GM21576 (cell line): ENCODE measurements at regions not wholly inside any gene's neighbourhood (a gene's known extent, or its start where the extent isn't known, plus 50 kb on each side); places are given as distances from the start of the nearest gene placed in this dataset.
"Not testable (repeated sequence)": the region's sequence is repeated elsewhere in the genome, so short reads cannot be mapped to it uniquely, and the experiment has no call there.

ENCODE experiments used
- ATAC-seq: cut with Tn5 transposase; IDR thresholded peaks from one replicate; pipeline ENCODE4 v1.9.1; 2021; ENCODE audit warnings: mild to moderate bottlenecking, moderate library complexity; ENCODE audit not compliant: unreplicated experiment

- ATAC-seq: no peak
Measured at GRCh38 chr16:51298800-51299199, 147.7 kb upstream of the SALL1 start.

DNA sequence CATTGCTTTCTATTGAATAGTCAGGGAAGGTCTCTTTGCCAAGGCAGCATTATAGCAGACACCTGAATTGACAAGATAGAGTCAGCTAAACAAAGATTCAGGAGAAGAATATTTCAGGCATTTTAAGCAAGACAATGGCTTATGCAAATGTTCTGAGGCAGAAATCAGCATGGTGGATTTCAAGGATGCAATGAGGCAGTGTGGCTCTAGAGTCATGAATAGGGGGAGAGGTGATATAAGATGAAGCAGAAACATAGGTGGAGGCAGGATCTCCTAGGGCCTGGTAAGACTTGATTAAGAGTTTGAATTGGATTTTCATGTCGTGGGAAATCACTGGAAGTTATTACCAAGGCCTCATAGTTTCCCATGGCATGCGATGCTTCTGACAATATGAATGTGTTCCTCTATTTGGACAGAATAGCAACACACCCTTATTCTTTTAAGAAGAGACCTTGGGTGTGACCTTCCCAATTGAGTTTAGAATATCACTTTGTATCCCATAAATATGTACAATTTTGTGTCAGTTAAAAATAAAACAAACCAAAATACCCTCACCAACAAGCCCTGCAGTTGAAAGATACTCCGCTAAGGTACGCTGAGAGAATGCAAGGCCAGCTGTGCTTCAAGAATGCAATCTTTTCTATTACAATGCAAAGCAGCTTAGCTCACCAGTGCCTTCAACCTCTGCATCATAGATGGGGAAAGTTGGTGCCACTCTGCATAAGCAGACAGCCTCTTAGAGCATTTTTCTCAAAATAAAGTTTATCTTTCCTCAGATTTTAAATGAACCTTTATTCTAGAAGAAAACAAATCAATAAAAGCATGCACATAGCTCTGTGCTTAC, 139.6 kb upstream of the SALL1 start:
- no peak for ATAC-seq

DNA sequence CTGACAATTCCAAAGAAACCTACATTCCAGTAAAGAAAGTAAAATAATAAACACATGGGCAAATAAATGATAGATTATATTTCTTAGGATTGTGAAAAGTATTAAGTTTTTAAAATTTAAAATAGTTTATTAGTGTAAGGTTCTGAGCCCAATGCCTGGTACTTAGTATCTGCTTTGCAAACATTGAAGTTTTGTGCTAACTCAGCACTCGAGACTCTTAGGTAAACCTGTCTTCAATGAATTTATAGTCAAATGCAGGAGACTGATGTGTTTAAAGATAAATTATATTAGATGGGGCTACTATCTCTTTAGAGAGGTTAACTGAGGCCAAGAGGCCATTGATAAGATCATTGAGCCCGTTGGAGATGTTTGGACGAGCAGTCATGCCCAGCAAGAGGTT, 138.3 kb upstream of the SALL1 start:
- no peak for ATAC-seq

DNA sequence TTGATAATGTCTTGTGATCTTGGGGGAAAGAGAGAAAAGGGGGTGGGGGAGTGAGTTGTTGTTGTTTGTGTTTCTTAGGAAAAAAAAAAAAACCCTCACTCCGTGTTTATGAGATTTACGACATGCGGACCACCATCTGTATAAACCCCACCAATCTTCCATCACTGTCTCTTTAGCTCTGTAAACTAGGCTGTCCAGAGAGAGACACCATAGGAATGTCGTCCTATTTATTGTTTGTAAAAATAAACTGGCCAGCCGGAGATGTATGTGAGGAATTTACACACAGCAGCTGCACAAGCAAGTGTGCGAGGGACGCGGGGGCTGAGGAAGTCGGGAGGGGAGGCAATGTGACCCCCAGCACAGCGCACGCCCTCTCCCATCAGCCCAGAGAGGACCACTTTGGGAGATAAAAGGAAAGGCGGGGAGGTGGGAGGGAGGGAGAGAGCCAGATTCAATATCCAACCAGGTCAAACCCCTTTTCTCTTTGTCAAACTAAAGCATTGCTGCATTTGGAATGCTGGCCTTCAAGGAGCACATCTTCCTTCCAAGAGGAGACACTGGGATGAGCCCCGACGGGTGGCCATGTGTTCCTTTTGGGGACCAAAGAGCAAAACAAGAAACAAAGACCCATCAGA, 136.2 kb upstream of the SALL1 start:
- no peak for ATAC-seq

GRCh38 chr16:51286272-51286671, 135.2 kb upstream of the SALL1 start:
- no peak for ATAC-seq

DNA sequence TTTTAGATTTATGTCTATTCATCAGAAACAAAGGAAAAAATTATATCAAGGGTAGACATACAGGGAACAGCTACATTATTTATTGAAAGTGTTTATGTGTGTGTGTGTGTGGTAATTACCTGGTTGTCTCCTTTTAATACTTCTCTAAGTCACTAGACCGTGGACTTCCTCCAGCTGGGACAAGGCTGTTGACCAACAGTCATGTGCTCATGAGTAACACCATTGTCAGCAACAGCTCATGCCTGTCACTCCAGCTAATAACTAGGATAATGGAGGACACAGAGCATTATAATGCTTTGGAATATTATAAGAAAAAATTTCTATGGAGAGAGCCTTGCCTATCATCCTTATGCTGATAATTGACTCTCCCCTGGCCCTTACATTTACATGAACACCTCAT, 125.3 kb upstream of the SALL1 start:
- no peak for ATAC-seq

GRCh38 chr16:51272420-51272819, 121.3 kb upstream of the SALL1 start:
- ATAC-seq: no peak

GRCh38 chr16:51271156-51271701, 120.2 kb upstream of the SALL1 start:
- no peak for ATAC-seq

GRCh38 chr16:51268237-51268636, 117.2 kb upstream of the SALL1 start:
- ATAC-seq: no peak

GRCh38 chr16:51267681-51268080, 116.6 kb upstream of the SALL1 start:
- ATAC-seq: no peak

- no peak for ATAC-seq
Measured at GRCh38 chr16:51262428-51262827, 111.4 kb upstream of the SALL1 start.

DNA sequence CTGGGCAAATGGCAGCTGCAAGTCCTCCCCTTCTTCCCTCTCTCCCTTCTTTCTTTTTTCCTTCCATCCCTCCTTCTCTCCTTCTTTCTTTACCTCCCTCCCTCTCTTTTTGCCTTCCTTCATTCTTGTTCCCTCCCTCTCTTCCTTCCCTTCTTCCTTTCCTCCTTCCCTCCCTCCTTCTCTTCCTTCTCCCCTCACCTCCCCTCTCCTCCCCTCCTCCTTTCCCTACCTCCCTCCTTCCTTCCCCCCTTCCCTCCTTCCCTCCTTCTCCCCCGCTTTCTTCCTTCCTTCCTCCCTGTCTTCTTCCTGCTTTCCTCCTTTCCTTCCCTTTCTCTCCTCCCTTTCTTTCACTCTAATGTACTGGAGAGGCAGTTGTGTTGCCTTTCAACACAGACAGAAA, 110.8 kb upstream of the SALL1 start:
- ATAC-seq: no peak

DNA sequence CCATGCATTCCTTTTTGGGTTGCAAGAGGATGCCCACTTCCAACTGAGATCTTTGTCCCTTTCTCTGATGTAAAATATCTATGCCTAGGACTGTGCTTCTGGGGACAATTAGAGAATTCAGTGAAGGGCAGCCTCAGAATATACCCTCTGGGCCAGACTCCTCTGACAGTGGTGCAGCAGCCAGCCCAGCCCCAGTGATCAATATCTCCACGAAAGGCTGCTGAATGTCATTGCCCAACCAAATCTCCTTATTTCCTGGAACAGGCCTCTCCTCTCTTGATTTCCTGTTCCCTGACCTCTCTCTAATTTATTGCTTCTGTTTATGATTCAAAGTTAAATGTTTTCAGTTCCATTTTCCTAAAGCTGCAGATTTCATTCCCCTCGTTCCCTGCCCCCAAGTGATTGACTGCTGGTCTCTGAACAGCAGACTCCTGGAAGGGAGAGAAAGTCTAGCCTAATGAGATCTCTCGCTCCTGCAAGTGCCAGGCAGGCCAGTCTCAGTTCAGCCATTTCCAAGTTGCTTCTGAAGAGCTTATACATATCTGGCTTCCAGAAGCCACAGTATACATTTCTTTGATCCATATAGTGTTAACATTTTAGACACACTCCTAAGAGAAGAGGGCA, 104.4 kb upstream of the SALL1 start:
- no peak for ATAC-seq

GRCh38 chr16:51254390-51254789, 103.3 kb upstream of the SALL1 start:
- not testable (repeated sequence) for ATAC-seq

DNA sequence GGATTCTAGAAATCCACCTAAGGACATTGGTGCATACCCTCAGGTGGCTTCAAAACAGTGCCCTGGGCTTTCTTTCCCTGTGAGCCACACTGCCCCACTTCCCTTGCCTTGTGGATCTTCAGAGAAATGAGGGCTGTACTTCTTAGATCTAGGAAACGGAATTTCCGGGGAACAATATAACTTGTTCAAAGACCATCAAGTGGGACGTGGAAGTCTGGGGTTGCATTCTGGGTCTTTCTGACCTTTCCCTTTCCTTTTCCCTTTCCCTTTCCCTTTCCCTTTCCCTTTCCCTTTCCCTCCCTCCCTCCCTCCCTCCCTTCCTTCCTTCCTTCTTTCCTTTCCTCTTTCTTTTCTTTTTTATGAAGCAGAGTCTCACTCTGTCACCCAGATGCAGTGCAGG, 97.1 kb upstream of the SALL1 start:
- ATAC-seq: no peak

GRCh38 chr16:51245658-51245995, 94.6 kb upstream of the SALL1 start:
- no peak for ATAC-seq

- no peak for ATAC-seq
Measured at GRCh38 chr16:51244887-51245657, 94.0 kb upstream of the SALL1 start.

DNA sequence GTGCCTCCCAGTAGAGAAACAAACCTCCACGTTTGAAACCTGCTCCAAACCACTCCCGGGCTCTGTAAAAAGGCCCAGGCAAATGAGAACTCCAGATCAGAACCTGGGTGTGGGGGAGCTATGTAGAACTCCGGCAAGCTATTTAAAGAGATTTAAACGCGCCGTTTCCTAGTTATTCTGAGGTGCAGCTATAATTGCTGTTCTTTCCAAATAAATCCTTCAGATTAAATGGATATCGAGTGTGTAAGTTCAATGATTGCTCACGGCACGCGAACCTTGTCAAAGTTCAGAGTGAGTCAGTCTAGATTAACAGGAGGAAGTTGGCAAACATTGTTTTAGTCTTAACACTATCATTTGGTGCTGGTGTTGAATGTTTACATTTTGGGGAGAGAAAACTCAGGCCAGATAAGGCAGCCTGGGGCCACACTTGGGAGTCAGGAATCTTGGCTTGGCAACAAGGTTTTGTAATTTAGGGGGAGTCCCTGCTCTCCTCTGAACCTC, 92.9 kb upstream of the SALL1 start:
- no peak for ATAC-seq

DNA sequence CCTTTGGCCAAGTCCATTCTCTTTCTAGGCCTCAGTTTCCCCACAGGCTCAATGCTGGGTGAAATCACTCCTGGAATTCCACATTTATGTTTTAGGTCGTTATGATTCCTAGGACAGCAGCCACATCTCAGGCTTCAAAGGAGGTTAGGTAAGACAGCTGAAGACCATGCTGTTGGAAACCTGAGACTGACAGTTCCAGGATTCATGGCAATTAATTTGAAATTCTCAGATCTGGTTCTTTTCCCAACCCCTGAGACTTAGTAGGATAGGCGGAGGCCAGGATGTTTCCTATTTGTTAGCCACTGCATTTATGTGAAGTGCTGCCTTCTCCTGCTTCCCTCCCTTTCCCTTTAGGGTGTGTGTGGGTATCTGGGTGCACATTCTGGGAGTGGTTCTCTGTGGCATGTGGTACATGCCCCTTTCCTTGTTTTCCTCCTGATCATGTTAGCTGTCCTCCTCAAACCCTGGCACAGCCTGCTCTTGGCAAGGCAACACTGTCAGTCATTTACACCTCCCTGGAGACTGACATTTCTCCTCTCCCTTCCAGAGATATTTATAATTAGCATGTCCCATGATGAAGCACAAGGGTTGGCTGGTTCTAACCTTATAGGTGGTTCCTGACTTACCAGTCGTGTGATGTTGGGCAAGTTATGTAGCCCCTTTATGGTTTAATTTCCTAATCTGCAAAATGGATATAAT, 91.4 kb upstream of the SALL1 start:
- ATAC-seq: no peak

- no peak for ATAC-seq
Measured at GRCh38 chr16:51239196-51239595, 88.1 kb upstream of the SALL1 start.
